Fibroblast of villous mesenchyme (primary cell): ENCODE measurements at regions not wholly inside any gene's neighbourhood (a gene's known extent, or its start where the extent isn't known, plus 50 kb on each side); places are given as distances from the start of the nearest gene placed in this dataset.

ENCODE experiments used
- DNase-seq: peaks from one replicate; pipeline ENCODE4 v3.0.0-alpha.2; 2010; ENCODE audit warnings: low read depth
- H3K4me3 ChIP-seq: 2 replicates; pipeline ENCODE4 v1.5.1; 2011; ENCODE audit warnings: low read depth, mild to moderate bottlenecking, low read length
- CTCF ChIP-seq: IDR thresholded peaks from 2 replicates; pipeline ENCODE4 v1.5.1; 2012; ENCODE audit warnings: low read depth, mild to moderate bottlenecking, low read length; ENCODE audit not compliant: insufficient read depth

DNA sequence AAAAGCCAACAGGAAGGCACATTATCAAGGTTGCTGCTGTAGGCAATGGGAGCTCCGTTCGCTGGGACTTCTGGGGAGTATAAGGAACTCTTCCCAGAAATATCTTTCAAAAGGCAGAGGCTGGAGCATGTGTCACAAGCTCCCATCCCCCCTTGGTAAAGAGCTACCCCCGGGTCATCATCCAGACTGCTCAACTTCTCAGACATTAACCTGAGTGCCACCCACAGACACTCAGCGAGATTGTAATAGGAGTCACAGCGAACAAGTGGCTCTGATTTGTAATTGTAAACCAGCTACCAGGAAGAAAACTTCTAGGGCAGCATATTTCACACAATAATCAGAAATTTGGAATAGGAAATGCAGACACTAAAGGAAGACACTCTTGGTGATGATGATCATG lies 290.2 kb upstream of the PARD3B start:
- no peak for DNase-seq
- no peak for TF ChIP-seq CTCF
- no peak overlapping the region for H3K4me3 ChIP-seq

- H3K4me3 ChIP-seq, result no peak overlapping the region
- TF ChIP-seq CTCF, result no peak
- DNase-seq, result no peak
These were observed 289.7 kb upstream of the PARD3B start for GRCh38 chr2:204255526-204255925.

DNA sequence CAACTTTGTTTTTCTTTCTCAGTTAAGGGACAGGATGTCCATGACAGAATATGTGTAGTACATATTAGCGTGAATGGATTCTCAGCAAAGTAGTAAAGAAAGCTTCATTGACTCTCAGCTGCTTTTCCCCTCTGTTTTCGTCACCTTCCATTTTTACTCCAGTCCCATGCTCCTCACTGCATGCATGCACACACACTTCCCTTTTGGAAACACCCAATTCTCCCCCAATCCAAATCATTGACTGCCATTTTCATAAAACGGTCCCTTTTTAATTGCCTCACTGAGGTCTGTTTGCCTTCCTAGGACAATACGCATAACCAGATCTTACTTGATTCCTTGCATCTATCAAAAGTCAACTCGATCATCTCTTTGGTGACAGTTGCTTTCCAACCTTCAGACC lies 287.5 kb upstream of the PARD3B start:
- no peak overlapping the region for H3K4me3 ChIP-seq
- TF ChIP-seq CTCF, result no peak
- DNase-seq, result no peak

DNA sequence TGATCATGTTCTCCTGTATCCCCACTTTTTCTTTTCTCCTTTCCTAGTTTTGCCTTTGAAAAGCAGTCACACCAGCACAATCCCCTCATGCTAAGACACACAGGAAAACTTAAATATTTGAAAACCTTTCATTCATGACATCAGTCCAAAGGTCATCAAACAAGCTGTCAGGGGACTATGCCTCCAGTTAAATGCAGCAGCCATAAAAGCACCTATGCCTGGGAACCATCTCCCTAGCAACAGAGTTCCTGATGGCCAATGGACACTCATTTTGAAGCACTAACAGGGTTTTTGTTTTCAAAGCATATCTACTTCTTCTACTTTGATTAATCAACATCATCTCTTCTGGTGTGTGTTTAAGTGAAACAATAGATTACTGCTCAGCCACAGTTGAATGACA lies 286.4 kb upstream of the PARD3B start:
- no peak for DNase-seq
- TF ChIP-seq CTCF, result no peak
- H3K4me3 ChIP-seq, result no peak overlapping the region

- DNase-seq, result peak; percentile 79
- no peak overlapping the region for H3K4me3 ChIP-seq
- peak; percentile 83 for TF ChIP-seq CTCF
These were observed 285.0 kb upstream of the PARD3B start for GRCh38 chr2:204260162-204260877.

- no peak for DNase-seq
- no peak for TF ChIP-seq CTCF
- no peak overlapping the region for H3K4me3 ChIP-seq
These were observed 284.4 kb upstream of the PARD3B start for GRCh38 chr2:204260901-204261300.

- no peak for DNase-seq
- TF ChIP-seq CTCF, result no peak
These were observed 283.4 kb upstream of the PARD3B start for GRCh38 chr2:204261846-204262245.

More at GRCh38 chr2:204261846-204262245, 283.4 kb upstream of the PARD3B start:
- no peak overlapping the region for H3K4me3 ChIP-seq
